Retina (tissue), 1 donor: ENCODE measurements at regions not wholly inside any gene's neighbourhood (a gene's known extent, or its start where the extent isn't known, plus 50 kb on each side); places are given as distances from the start of the nearest gene placed in this dataset.

Experiments
- DNase-seq: peaks from one replicate; pipeline ENCODE4 v3.0.0-alpha.2; 2016

- no peak for DNase-seq
These were observed 50.0 kb upstream of the LCTL start for GRCh38 chr15:66615846-66616245.

- no peak for DNase-seq
These were observed 51.6 kb upstream of the LCTL start for GRCh38 chr15:66617137-66618090.

- DNase-seq: peak; percentile 81
These were observed 53.5 kb upstream of the LCTL start for GRCh38 chr15:66619152-66619903.

- DNase-seq: no peak
These were observed 54.5 kb upstream of the LCTL start for GRCh38 chr15:66620341-66620740.

GRCh38 chr15:66620744-66621344, 55.0 kb upstream of the LCTL start:
- DNase-seq: no peak

GRCh38 chr15:66621491-66622467, 56.0 kb upstream of the LCTL start:
- DNase-seq: peak; percentile 76

GRCh38 chr15:66622591-66623022, 56.8 kb upstream of the LCTL start:
- DNase-seq: no peak

GRCh38 chr15:66623801-66624453, 58.1 kb upstream of the LCTL start:
- DNase-seq: no peak

- DNase-seq: no peak
These were observed 59.7 kb upstream of the LCTL start for GRCh38 chr15:66625531-66625930.

GRCh38 chr15:66625974-66626373, 60.2 kb upstream of the LCTL start:
- DNase-seq: no peak

GRCh38 chr15:66628976-66629723, 63.4 kb upstream of the LCTL start:
- no peak for DNase-seq

GRCh38 chr15:66629817-66630576, 64.2 kb upstream of the LCTL start:
- DNase-seq: no peak

GRCh38 chr15:66630801-66631351, 65.1 kb upstream of the LCTL start:
- DNase-seq: peak; percentile 50

GRCh38 chr15:66631616-66632263, 65.9 kb upstream of the LCTL start:
- DNase-seq: no peak

GRCh38 chr15:66633041-66633937, 67.5 kb upstream of the LCTL start:
- no peak for DNase-seq

GRCh38 chr15:66633938-66634250, 68.1 kb upstream of the LCTL start:
- no peak for DNase-seq

GRCh38 chr15:66634540-66634939, 67.5 kb upstream of the SMAD6 start:
- no peak for DNase-seq

- no peak for DNase-seq
These were observed 67.0 kb upstream of the SMAD6 start for GRCh38 chr15:66635006-66635405.
